ENCODE measurements at regions not wholly inside any gene's neighbourhood (a gene's known extent, or its start where the extent isn't known, plus 50 kb on each side); places are given as distances from the start of the nearest gene placed in this dataset.

GRCh38 chr9:120236596-120236995 lies 343.4 kb downstream of the CDK5RAP2 start:
- intact Hi-C loops (cut with DNase I) = no loop called here
- no peak for ATAC-seq

DNA sequence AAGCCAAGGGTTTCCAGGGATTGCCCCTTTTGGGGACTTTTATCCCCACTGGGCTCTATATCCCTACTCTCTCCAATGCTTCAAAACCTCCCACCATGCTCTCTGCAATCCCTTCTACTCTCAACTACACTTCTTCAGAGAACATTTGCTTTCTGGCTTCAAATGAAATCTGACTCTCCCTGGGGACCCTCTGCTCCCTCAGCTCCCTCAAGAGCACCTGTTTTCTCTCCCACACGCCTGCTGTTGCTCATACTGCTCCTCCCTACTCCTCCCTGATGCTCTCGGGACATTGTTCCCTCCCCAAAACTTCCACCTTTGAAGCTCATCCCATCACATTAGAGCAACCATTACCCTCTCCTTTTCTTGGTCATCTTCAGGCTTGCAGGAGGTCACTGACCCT lies 344.9 kb downstream of the CDK5RAP2 start:
- no peak for ATAC-seq
- intact Hi-C loops (cut with DNase I) = no loop called here
- no peak for DNase-seq

More at GRCh38 chr9:120236596-120236995, 343.4 kb downstream of the CDK5RAP2 start:
- DNase-seq = no peak

DNA sequence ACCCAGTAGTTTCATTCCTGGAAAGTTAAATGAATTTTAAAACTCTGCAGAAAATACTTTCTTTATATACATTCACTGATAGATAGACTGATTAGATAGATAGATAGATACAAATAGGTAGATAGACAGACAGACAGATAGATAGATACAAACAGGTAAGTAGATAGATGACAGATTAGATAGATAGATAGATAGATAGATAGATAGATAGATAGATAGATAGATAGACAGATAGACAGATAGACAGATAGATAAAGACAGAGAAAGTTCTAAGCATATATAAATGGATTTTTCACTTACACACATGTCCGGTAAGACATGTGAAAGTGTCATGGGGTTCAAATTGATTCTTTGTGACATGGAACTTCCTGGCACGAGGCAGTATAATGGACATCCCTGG lies 349.7 kb downstream of the CDK5RAP2 start:
- no peak for DNase-seq
- ATAC-seq = no peak
- intact Hi-C loops (cut with DNase I) = no loop called here

- intact Hi-C loops (cut with DNase I) = no loop called here
- DNase-seq (no peak), ATAC-seq (no peak)
These were observed 358.1 kb downstream of the CDK5RAP2 start for GRCh38 chr9:120221844-120222243.

GRCh38 chr9:120214332-120214731 lies 365.6 kb downstream of the CDK5RAP2 start:
- intact Hi-C loops (cut with DNase I) = no loop called here
- DNase-seq (no peak), ATAC-seq (no peak)

GRCh38 chr9:120212853-120213200 lies 367.1 kb downstream of the CDK5RAP2 start:
- ATAC-seq (no peak), DNase-seq (no peak)
- intact Hi-C loops (cut with DNase I) = no loop called here

DNA sequence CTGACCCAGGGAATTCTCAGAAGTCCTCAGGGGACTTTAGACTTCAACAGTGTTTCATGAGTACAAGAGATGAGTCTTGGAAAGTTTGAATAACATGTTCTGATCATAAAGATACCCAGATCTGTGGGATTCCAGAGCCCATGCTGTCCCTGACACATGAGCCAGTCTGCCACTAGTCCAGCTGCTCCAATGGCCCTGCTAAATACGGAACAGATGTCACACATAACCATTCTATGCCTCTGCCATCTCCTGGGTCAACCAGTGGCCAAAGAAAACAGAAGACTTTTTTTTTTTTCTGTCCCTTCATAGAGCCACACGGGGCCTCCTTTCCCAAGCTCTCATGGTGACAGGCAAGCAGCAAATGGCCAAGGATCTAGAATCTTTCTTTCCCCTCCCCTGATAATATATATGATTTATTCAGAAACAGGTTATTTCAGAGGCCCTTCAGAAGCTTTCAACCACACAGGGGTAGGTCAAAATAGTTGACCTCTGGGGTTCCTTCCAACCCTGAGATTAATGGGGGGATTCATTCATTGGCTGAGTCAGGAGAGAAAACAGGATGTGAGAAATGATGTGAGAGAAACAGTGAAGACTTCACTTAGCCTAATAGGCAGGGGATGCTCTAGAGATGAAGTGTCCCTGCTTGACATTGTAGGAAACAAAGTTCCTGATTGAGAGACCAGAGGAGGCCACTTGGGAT lies 367.7 kb downstream of the CDK5RAP2 start:
- no peak for DNase-seq
- no peak for ATAC-seq
- intact Hi-C loops (cut with DNase I) = no loop called here

DNA sequence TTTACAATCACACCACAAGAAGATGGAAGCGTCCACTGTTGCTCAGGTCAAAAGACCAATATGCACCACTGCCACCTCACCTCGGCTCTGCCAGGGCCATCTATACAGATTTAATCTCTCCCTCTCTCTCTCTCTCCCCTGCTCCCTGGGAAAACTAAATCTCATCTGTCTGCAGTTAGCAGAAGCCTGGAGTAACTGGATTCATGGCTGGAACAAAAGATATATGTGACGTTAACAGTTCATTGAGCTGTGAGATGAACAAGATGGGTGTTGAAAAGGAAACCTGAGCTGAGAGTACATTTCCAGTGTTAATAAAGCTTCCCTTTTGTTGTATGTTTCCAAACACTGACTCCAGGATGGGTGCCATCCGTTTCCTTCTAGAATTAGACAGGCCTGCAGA lies 369.7 kb downstream of the CDK5RAP2 start:
- DNase-seq (no peak), ATAC-seq (no peak)
- intact Hi-C loops (cut with DNase I) = no loop called here

DNA sequence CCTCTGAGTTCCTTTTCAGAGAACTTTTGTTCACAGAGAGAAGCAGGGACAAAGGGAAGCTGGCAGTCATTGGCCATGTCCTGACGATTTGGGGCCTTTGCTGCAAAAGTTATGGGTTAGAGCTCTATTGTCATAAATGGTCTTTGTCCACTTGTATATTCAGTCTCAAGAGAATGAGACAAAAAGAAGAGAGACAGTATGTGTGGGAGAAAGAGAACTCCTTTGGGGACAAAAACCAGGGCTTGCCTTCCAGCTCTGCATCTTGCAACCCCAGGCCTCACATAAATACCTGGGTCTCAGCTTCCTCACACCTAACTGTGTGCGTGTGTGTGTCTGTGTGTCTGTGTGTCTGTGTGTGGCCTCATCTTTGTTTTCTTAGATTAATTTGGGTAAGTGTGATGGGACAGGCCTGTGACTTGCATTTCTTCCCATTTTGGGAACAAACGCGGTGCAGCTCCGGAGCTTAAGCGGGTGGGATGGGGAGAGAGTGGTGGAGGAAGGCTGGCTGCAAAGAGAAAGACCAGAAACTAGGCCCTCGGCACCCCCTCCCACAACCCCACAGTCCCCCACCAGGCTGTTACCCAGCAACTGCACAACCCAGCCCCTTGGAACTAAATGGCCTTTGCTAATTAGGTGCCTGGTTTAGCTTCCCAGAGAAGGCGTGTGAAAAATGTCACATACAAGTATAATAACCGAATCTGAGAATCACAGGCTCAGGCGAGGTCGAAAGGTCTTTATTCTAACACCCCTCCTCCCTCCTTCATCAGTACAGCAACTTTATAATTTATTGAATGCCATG lies 376.9 kb downstream of the CDK5RAP2 start:
- no peak for DNase-seq
- intact Hi-C loops (cut with DNase I) = no loop called here
- ATAC-seq = no peak

- ATAC-seq (no peak), DNase-seq (no peak)
- intact Hi-C loops (cut with DNase I) = no loop called here
These were observed 381.9 kb downstream of the CDK5RAP2 start for GRCh38 chr9:120198027-120198426.

DNA sequence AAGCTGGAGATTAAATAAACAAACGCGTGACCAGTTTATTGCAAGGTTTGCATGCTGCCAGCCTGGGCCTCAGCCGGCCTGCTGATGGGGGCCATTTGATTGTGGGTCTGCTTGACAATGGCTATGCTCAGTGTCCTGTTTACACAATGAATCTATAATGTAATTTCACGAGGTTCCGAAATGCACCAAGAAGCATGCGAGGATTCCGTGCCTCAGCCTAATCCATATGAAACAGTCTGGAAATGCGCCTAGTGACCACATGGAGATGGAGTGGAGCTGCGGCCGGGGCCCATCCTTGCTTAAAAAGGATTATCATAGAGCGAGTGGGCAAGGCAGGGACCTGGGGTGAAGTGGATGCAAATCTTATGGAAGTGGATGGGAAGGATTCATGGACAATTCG lies 382.4 kb downstream of the CDK5RAP2 start:
- intact Hi-C loops (cut with DNase I) = no loop called here
- DNase-seq (no peak), ATAC-seq (no peak)

GRCh38 chr9:120191141-120191540 lies 388.8 kb downstream of the CDK5RAP2 start:
- ATAC-seq (no peak), DNase-seq (no peak)
- intact Hi-C loops (cut with DNase I) = no loop called here

DNA sequence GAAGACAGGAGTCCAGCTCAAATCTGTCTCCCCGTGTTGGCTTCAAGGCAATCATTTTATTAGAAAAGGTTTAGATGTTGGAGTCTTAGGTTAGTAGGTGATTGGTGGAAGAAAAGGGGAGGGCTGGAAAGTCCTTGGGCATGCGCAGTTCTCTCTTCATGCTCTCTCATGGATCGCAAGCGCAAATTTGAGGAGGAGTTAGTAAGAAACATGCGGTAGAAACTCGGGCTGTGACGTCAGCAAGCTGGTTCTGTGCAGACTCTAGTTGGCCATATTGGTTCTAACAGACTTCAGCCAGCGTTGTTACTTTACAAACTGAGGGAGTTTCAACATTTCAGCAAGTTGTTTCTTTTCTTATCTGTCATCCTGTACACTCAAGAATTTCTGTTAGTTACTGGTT lies 392.2 kb downstream of the CDK5RAP2 start:
- peak; percentile 63 for DNase-seq
- peak; percentile 47 to 65 for ATAC-seq
- intact Hi-C loops (cut with DNase I) = no loop called here

GRCh38 chr9:120186276-120186675 lies 393.7 kb downstream of the CDK5RAP2 start:
- DNase-seq (no peak), ATAC-seq (no peak)
- intact Hi-C loops (cut with DNase I) = no loop called here

DNA sequence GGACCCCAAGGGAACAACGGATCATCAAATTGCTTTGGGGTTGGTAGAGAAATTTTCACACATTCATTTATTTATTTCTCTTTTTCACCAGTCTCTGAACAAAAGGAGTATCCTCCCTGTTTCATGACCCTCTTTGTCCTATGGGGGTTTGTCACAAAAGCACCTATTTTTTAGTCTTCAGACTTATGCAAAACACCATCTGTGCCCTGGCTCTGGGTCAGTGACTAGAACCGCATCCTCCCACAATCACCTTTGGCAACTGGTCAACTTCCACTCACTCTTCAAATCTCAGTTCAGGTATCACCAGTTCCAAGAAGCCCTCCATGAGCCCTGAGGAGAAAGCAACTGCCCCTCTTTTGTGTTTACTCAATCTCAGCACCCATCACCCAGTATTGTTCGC lies 395.7 kb downstream of the CDK5RAP2 start:
- intact Hi-C loops (cut with DNase I) = no loop called here
- no peak for ATAC-seq
- DNase-seq = no peak

DNA sequence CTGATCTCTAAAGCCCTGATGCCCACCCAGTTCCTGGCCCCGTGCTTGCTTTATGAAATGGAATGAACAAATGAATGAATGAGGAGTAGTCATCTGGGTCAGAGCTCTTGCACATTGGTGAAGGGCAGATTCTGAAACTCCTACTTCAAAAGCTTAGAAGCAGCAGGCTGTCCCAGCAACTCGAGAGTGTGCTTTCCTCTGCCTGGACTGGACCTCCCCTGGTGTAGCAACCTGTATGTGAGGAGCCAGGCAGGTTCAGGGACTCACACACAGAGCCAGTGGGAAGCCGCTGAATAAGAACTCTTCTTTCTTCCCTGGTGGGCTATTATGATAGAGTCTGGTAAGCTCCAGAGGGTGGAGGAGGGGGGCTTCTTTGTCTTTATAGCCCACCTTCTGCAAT lies 396.4 kb downstream of the CDK5RAP2 start:
- intact Hi-C loops (cut with DNase I) = no loop called here
- DNase-seq = no peak
- ATAC-seq = no peak

- no peak for ATAC-seq
- no peak for DNase-seq
- intact Hi-C loops (cut with DNase I) = no loop called here
These were observed 398.0 kb downstream of the CDK5RAP2 start for GRCh38 chr9:120182011-120182410.

DNA sequence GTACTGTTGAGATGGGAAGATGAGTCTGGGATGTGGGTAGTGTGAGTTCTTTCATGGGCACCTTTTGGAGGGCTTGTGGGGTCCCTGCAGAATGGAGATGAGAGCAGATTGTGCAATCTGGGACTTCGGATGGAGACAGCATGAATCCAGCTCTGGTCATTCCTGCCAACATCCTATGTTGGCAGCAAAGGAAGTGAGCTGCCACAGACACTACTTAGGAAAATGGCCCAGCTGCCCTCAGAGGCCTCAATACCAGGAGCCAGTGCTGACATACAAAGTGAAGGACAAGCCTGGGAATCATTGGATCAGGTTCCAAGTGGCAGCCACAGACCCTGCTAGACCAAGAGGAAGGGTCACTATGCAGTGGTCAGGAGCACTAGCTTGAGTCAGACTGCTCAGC lies 402.8 kb downstream of the CDK5RAP2 start:
- no peak for DNase-seq
- intact Hi-C loops (cut with DNase I) = no loop called here
- ATAC-seq = no peak

DNA sequence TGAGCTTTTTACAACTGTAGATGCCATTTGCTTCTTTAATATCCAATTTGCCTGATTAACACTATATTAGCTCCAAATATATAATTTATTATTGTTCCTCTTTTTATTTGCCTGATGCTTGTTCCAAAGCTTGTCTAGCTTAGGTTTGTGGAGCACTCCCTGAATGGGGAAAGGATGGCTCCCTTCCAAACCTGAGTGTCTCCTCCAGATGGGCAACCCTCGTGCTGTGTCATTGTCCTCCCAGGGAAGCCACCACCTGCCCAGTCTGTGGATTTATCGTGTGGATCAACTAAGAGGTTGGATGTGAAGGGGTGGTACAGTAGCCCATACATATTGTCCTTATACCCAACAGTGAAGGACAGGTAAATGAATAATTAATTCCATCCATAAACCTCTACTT lies 404.9 kb downstream of the CDK5RAP2 start:
- ATAC-seq = no peak
- DNase-seq = no peak
- intact Hi-C loops (cut with DNase I) = no loop called here

DNA sequence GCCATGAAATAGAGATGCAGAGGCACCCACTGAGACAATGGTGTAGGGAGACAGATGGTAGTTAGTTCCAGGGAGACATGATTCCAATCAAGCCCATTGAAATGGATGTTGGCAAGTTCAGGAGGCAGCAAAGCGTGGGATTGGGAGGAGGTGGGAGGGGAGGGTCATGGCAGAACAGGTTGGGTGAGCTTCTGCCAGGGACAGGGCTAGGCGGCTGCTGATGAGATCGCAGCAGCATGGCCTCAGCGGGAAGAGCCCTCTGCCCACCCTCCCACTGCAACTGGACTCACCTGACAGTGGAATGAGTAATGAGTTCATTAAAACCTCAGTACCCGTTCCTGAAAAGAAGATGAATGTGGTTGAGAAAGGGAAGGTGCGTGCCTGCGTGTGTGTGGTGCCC lies 418.2 kb downstream of the CDK5RAP2 start:
- intact Hi-C loops (cut with DNase I) = no loop called here
- DNase-seq (no peak), ATAC-seq (no peak)

GRCh38 chr9:120158221-120158620 lies 421.7 kb downstream of the CDK5RAP2 start:
- intact Hi-C loops (cut with DNase I) = no loop called here
- DNase-seq = no peak
- no peak for ATAC-seq

Measured in left cardiac atrium (tissue), 4 donors.